Activated T-cell treated with anti-CD3 and anti-CD28 coated beads, Interleukin-2, amount 50 U/mL, for 48 hours (primary cell): ENCODE measurements at regions not wholly inside any gene's neighbourhood (a gene's known extent, or its start where the extent isn't known, plus 50 kb on each side); places are given as distances from the start of the nearest gene placed in this dataset.
"Not testable (repeated sequence)": the region's sequence is repeated elsewhere in the genome, so short reads cannot be mapped to it uniquely, and the experiment has no call there.

ENCODE experiments used
- DNase-seq, 2 experiments: peaks; one replicate each; pipeline ENCODE4 v3.0.0-alpha.2; 2020

GRCh38 chr16:17567455-17567854, 96.7 kb upstream of the XYLT1 start:
- DNase-seq = no peak

GRCh38 chr16:17566656-17567450, 96.1 kb upstream of the XYLT1 start:
- no peak for DNase-seq

DNA sequence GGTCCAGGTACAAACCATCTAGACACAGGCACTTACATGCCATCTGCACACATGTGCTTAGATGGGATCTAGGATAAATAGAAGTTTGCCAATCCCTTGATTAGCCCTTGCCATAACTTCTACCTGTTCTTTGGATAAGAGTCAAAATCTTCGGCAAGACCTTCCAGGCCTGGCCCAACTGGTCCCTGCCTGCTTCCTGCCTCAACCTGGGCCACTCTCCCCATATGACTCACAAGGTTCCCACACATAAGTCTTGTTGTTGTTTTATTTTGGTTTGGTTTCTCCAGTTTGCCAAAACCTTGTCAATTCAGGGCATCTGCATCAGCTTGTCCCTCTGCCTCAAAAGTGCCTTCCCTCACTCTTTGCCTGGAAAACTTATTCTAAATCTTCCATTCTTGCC, 95.3 kb upstream of the XYLT1 start:
- DNase-seq = no peak

GRCh38 chr16:17565605-17566004, 94.8 kb upstream of the XYLT1 start:
- DNase-seq = no peak

DNA sequence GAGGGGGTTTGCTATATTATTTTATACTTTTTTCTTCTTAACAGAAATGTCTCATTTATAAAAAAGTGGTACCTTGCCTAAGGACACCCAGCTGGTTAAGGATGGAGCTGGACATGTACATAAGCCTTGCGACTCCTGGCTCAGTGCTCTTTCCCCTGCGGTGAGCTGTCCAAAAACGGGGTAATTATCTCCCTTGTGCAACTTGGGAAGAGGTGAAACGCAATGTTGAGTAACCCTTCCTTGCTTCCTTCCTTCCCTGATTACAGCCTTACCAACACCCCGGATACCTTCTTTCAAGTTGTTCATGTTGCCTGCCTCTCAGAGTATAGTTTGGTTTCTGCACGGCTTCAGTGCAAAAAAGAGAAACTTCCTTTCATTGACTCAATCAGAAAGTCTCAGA, 94.1 kb upstream of the XYLT1 start:
- DNase-seq = no peak

DNA sequence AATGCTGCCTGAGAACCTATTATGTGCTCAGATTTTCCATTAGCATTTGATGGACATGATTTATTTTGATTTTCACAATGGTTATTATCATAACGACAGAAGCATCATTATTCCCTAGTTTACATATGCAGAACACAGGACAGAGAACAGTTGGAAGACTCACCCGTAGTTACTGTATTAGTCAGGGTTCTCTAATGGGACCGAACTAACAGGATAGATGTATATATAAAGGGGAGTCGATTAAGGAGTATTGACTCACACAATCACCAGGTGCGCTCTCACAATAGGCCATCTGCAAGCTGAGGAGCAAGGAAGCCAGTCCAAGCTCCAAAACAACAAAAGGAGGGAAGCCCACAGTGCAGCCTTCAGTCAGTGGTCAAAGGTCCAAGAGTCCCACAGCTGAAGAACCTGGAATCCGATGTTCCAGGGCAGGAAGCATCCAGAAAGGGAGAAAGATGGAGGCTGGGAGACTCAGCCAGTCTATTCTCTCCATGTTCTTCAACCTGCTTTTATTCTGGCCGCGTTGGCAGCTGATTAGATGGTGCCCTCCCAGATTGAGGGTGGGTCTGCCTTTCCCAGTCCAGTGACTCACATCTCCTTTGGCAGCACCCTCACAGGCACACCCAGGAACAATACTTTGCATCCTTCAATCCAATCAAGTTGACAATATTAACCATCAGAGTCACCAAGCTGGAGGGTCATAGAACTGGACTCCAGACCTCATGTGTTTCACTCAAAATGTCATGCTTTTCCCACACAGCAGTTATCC, 92.7 kb upstream of the XYLT1 start:
- no peak for DNase-seq

DNA sequence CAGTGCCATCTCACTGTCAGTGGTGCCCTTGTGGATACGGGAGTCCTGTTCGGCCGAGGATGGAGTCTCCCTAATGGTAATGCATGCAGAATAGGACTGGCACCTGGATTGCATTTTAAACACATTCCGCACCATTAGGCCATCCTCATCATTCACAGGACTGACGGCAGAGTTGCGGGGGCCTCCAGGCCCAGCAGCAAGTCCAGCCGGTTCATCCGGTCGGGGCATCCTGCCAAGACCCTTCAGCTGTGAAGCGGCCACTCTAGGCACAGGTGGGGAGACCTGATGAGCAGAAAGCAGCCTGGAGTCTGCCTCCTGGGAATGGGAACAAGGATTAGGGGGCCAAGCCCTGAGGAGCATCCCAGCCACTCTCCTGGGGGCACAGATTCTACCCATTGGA, 90.3 kb upstream of the XYLT1 start:
- no peak for DNase-seq

DNA sequence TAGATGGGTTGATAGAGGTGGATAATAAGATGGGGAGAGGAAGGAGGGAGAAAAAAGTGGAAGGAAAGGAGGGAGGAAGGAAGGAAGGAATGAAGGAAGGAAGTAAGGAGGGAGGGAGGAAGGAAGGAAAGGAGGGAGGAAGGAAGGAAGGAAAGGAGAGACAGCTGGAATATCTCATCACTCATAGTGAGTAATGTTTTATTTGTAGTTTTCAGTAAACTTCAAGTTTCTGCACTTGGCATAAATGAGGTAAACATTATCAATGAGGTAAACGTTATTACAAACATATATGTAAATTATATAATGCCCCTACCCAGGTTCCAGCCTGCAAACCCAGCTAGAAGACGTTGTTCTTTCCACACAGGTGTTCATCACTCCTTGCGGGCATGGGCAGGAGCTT, 89.8 kb upstream of the XYLT1 start:
- no peak for DNase-seq

- DNase-seq = no peak
Observed at GRCh38 chr16:17559394-17559793, 88.6 kb upstream of the XYLT1 start.

- DNase-seq = no peak
Observed at GRCh38 chr16:17557949-17558348, 87.2 kb upstream of the XYLT1 start.

DNA sequence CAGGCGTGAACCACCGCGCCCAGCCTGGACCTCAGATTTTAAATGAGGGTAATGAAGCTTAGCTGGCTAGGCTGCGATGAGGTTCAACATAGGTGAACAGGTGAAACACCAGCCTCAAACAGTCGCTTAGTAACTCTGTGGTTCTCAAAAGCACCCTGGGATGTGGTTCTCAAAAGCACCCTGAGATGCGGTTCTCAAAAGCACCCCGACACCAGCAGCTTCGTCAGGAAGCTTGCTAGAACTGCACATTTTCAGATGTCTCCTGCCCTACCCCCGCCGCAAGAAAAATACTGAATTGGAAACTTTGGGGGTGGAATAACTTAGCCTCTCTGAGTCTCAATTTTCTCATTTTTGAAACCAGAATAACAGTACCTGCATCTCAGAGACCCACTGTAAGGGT, 86.7 kb upstream of the XYLT1 start:
- DNase-seq = peak in 1 of 2 experiments; percentile 23

GRCh38 chr16:17556276-17557052, 85.7 kb upstream of the XYLT1 start:
- DNase-seq = peak in 1 of 2 experiments; percentile 18

- DNase-seq = no peak
Observed at GRCh38 chr16:17555176-17555575, 84.4 kb upstream of the XYLT1 start.

DNA sequence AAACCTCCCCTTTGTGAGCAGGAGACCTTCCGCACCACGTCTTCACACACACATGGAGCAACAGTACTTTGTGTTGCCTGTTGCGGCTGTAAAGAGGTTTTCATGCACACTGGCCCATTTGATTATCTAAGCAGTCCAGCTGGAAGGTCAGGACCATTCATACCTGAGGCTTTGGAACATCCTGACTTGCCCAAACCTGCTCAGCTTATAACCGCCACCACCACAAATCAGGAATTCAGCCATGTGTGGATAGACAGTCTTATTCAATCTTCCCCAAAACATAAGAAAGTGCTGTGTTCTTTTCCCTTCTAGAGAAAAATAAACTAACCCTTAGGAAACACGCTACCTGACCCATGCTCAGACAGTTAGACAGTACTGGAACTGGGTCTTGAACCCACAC, 81.6 kb upstream of the XYLT1 start:
- DNase-seq = no peak

- not testable (repeated sequence) for DNase-seq
Observed at GRCh38 chr16:17551682-17552081, 80.9 kb upstream of the XYLT1 start.

DNA sequence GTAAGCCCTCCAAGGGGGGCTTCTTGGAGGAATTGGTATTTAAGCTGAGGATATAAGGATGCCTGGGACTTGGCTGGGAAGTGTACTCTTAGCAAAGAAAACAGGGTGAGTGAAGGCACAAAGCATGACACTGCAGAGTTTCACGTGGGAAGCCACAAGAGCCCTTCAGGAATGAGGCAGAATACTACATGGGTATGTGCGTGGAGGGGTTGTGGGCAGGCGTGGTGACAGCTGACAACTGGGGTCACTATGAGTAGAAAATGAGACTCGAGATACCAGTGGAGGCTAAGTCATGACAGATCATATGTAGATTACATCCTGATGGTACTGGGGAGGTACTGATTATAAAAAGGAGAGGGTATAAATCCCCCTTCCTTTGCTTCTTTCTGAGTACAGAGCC, 78.1 kb upstream of the XYLT1 start:
- peak in 1 of 2 experiments; percentile 18 for DNase-seq

DNA sequence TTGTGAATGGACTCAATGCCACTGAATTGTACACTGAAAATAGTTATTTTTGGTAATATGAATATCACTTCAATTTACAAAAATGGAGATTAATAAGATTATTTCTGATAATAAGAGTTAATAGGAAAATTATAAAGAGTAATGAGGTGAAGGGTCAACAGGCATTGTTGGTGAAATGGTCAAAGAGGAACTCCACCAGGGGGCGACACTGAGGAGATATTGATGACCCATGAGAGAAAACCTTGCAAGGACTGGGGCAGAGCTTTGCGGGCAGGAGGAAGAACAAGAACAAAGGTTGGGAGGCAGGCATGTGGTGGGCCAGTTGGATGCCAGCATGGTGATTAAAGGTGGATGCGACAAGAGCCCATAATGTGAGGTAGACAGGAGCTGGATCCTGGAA, 74.0 kb upstream of the XYLT1 start:
- peak; percentile 46 to 52 for DNase-seq

DNA sequence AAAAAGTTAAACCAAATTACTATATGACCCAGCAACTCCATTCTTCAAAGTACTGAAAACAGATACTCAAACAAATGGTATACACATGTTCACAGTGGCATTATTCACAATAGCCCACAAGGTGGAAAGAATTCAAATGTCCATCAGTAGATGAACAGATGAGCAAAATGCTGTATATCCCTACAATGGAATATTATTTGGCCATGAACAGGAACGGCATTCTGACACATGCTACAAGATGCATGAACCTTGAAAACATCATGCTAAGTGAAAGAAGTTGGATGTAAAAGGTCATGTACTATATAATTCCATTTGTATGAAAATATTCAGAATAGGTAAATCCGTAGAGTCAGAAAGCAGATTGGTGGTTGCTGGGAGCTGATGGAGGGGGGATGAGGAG, 73.5 kb upstream of the XYLT1 start:
- no peak for DNase-seq

DNA sequence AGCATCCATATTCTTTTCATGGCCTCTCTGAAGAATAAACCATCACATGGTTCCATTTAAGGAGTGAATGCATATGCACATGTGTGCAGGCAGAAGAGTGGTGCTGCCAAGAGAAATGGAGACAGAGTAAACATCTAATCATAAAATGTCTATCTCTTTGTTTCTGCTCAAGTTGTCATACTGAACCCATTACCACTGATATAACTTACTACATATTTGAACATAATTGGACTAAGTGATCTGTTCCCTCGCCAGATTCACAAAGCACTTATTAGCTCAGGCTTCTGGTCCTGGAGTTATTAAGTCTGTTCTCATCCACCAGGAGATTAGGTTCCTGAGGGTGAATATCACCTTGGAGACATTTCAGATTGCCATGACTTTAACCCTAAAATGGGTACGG, 72.3 kb upstream of the XYLT1 start:
- no peak for DNase-seq

DNA sequence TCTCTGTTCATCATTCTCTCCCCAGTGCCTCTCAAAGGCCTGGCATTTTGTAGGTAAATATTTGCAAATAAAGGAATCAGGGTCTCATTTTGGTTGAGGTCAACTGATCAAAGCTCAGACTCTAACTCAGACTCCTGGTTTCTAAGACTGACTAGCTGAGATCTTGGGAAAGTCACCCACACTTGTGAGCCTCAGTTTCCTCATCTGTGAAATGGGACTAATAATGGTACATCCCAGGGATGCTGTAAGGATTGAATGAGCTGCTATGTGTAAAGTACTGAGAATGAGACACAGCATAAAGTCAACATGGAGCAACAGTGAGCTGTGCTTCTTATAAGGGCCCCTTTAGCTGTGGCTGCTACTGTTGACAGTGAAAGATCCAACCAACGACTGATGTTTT, 70.6 kb upstream of the XYLT1 start:
- no peak for DNase-seq

- no peak for DNase-seq
Observed at GRCh38 chr16:17538927-17539326, 68.2 kb upstream of the XYLT1 start.

DNA sequence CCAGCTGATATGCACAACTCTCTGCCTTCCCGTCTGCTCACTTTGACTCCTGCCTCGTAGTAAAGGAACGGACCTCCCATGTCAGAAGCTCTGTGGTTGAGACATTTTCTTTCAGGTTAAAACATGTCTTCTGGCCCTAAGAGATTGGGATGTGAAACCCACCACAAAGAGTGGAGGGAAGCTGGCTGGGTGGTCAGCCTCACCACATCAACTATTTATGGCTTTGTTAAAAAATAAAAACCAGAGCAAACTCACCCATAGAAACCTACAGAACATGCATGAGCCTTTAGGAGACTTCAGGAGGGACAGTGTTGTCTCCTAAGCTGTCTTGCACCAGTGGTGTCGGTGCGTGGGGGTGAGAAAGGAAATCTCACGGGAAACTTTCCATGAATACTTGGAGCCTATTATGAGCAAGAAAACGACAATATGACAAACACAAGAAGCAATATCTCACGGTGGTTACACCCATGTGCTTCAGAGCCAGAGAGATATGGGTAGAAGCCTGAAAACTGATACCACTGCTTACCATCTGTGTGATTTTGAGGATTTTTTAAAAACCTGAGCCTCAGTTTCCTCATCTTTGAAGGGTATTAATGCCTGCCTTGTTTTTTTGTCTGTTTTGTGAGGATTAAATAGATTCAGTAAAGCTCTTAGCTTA, 61.7 kb upstream of the XYLT1 start:
- DNase-seq = no peak
